Dedifferentiated amniotic fluid mesenchymal stem cell (primary cell): ENCODE measurements at regions not wholly inside any gene's neighbourhood (a gene's known extent, or its start where the extent isn't known, plus 50 kb on each side); places are given as distances from the start of the nearest gene placed in this dataset.
"Not testable (repeated sequence)": the region's sequence is repeated elsewhere in the genome, so short reads cannot be mapped to it uniquely, and the experiment has no call there.

Experiments used
- DNase-seq: peaks from one replicate; pipeline ENCODE4 v3.0.0-alpha.2; 2016; ENCODE audit errors: extremely low spot score

DNA sequence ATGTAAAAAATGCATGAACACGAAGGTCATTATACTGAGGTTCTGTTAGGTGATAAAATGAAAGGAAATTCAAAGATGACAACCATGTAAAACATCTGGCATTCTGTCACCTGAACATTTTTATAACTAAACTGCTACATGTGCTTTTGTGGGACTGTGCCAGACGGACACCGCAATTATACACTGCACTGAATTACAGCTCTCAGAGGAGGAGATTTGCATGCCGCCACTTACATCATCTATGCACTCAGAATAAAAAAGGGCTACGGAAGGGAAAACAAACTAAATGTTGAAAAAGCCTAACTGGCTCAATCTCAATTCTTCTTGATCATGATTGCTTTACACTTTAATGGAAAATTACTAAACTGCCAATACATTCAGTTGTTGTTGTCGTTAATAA lies 614.0 kb upstream of the EYS start:
- no peak for DNase-seq

DNA sequence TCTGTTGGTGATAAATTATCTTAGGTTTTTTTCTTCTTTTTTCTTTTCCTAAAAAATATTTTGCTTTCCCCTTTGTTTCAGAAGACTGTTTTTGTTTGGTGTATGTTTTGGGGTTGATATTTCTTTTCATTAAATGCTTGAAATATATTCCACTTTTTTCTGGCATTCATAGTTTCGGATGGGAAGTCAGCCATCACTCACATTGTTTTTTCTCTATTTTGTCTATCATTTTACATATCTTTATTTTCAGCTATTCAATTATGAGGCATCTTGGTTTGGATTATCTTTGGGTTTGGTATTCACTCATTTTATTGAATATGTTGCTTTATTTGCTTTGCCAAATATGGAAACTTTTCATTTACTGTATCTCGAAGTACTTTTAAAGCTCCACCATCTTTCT lies 600.5 kb upstream of the EYS start:
- no peak for DNase-seq

DNA sequence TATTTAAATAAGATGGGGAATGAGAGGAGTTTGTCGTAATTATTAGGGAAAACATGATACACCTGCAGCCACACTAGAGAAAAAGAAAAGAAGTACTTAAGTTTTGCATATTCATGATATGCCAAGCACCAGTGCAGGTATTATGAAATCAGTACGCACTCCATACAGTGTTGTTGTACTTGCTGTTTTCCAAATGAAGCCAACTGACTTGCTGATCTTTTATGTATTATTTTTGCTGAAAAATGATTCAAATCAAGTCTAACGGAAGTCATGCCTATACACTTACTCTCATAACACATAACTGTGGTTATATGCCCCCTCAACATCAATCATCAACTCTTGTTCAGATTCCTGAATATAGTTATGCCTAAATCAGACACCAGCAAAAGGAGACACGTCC lies 584.9 kb upstream of the EYS start:
- DNase-seq = no peak

DNA sequence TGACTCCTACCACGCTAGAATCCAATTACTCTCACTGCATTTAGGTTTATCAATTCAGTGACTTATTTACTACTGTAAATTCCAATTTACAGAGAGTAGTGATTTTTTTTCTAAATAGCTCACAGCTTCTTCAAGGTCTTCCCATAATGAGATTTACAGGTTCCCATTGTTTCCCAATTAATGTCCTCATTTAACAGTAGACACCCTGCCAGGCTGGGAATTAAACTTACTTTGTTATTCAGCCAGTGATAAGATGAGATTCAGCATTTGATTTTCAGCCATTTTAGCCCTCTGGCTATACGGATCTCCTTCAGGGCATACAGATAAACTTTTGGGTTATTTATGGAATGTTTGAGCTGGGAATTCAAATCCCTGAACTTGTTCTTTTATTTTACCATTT lies 582.9 kb upstream of the EYS start:
- DNase-seq = no peak

DNA sequence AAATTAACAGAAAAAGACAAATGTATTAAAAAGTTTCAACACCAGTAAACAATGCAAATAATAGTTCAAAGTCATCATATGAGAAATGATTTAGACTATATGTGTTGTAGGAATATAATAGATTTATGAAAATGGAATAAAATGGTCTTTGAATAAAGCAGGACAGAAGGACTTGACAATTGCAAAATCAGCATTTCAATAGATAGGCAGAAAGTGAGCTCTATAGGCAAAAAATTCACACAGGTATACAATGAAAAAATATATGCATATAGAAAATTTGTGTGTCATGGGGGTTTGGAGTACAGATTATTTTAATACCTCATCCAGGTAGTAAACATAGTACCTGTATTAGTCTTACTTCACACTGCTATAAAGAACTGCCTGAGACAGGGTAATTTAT lies 571.1 kb upstream of the EYS start:
- no peak for DNase-seq

DNA sequence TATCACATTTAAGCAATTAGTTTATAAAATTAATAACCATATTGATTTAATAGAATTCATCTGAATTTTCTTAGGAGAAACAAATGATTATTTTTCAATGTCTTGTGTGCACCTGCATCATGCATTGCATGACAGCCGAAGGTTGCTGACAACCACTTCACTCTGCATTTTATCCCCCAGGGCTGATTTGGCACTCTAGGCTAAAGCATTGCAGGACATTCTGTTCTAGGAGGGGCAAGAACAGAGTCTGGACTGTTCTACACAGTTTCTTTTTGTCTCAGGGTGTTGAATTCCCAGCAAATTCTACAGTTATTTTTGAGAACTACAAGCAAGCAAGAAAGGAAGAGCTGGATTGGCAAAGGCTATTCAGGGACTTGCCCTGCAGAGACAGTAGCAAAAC lies 570.4 kb upstream of the EYS start:
- DNase-seq = no peak

DNA sequence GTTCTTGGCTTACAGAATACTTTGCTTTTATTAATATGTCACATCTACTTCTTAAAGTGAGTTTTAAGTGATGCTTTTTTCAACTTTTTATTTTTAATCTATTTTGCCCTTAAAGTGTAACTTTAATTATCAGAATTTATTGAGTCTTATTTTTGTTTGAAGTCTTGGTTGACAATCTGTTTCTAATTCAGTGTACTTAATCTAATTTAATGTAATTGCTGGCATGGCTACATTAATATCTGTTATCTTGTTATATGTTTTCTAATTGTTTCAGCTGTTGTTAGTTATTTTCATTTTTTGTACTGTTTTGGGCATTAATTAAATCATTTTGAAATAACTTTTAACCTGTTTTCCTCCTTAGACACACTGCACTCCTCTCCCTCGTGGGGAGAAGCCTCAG lies 558.7 kb upstream of the EYS start:
- no peak for DNase-seq

DNA sequence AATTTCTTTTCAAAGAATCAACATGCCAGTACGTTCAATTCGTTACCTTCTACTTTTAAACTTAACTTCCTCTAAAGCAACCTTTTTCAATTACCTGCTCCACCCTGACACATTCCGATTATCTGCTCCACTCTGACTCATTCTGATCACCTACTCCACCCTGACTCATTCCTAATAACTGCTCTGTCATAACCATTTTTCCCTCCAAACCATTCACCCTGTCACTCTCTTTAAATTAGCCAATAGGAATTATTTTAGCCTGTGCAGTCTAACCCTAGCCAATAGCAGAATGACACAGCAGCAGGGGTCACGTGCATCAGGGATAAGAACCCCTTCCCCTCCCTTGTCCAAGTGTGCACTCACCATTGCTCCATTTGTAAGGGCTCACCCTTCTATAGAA lies 557.4 kb upstream of the EYS start:
- DNase-seq = no peak

DNA sequence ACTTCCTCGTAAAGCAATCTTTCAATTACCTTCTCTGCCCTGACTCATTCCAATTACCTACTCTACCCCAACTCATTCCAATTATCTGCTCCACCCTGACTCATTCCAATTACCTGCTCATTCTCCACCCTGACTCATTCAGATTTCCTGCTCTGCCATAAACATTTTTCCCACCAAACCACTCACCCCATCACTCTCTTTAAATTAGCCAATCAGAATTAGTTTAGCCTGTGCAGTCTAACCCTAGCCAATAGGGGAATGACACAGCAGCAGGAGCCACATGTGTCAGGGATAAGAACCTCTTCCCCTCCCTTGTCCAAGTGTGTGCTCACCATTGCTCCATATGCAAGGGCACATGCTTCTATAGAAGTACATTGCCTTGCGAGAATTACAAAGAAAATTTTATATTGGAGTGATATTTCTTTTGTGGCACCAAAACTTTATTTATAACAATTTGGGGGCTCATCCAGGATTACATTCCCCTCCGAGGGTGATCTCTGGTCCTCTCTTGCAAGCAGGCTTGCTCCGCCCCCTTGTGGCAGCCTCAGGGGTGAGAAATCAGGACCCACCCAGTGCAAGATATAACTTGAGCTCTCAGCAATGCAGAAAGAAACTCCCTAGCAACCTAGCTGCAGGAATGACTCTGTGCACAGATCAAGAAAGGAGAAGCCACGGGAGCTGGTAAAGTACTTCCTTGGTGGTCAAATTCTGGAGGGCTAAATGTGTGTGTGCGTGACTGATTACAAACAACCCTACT lies 551.9 kb upstream of the EYS start:
- DNase-seq = not testable (repeated sequence)

DNA sequence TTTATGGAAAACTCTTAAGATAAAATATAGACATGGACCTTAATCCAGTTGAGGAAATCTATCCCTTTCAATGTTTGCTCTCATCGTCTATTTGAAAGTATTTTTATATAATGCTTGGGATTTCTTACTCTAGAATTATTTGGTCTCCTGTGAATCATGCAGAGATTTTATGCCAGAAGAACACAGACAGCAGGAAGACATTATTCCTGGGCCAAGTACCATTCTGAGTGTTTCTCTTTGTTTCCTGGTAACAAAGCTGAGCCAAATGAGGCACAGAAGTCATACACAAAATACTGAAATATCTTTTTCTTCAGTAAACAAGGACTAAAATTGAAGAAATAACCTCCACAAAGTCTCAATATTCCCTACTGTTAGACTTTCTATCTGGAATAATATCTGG lies 538.2 kb upstream of the EYS start:
- DNase-seq = no peak

DNA sequence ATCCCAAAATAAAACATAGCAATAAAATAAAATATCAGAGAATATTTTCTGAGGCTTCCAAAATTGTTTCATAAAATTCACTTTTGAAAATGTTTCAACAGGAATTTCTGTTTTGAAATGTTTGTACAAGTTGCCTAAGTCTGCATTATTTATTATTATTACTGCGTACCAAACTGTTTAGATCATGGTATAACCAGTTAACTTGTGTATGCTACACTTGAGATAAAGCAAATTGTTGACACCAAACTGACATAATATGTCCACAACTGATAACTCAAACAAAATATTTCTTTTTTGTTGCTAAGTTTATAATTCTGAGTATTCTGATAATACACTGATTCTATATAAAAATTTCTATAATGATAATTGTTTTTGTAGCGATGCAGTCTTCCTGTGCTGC lies 531.8 kb upstream of the EYS start:
- DNase-seq = no peak

DNA sequence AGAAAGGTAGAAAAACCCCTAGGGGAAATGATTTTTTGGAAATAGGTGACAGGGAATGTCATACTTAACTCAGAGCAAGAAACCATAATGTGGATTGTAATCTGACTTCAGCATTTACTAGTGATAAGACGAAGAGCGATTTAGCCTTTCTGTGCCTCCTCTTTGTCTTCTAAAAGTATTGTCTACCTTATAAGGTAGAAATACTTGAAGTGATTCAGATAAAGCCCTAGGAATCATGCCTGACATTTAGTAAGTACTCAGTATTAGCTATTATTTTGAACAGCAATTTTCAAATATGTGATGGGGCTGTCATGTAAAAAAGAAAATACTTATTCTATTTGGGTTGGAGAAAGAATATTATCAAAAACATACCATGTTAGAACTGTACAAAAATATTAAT lies 525.9 kb upstream of the EYS start:
- no peak for DNase-seq

DNA sequence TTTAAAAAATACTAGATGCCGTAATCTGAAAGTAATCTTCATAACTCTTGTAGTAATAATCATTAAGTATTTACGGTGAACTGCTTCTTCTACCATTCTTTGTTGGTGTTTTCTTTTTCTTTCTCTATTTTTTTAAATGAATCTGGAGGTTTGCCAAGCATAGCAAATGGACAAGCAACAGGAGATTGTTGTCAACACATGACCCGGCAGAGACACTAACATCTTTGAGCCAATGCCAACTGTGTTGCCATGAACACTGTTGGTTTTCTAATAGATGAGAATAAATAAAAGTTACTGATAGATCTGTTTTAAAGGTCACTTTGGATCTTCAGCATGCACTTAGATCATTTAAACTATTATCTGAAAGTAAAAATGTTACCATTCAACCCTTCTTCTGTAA lies 523.6 kb upstream of the EYS start:
- no peak for DNase-seq

DNA sequence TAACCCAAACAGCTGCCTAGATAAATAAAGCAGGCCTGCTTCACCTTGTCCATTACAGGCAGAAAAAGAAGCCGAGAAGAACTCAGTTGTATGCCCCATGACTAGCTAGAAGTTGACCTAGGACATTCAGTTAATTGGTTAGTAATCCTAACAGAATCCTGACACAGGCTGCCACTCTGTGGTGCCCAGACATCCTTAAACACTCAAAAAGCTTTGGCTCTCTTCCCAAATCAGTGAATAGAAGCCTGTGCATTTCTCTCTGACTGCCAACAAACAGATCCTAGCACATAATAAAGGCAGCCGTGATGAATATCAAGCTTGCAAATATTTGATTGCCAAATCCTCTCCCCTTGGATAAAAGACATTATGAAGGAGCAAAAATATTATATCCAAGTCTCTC lies 519.1 kb upstream of the EYS start:
- DNase-seq = no peak

DNA sequence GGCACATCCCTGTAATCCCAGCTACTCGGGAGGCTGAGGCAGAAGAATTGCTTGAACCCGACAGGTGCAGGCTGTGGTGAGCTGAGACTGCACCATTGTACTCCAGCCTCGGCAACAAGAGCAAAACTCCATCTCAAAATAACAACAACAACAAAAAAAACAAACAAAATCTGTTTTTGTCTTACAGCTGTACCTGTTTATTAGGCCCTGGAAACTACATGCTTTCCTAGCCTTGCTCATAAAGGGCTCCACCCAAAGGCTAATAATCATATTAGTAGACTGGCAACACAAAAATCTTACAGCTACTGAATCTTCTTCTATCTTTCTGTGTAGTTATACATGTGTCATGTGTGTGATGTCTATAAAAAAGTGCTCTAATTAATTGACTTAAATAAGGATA lies 503.9 kb upstream of the EYS start:
- DNase-seq = no peak

DNA sequence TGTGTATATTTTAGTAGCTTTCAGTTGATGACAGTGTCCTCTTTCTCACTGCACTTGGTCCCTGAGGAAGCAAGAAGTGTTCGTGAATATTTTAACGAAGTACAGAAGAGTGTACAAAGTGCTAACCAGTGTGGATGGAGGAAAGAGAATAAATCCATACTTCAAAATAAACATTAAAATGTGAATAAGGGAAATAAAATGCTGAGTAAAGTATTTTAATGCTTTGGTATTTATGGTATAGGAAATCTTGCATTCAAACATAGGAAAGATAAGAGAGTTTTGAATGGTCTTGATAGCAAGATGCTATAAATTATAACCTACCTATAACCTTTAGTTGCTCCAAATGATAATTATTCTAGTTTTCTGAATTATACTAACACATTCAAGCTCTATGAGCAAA lies 493.4 kb upstream of the EYS start:
- no peak for DNase-seq

DNA sequence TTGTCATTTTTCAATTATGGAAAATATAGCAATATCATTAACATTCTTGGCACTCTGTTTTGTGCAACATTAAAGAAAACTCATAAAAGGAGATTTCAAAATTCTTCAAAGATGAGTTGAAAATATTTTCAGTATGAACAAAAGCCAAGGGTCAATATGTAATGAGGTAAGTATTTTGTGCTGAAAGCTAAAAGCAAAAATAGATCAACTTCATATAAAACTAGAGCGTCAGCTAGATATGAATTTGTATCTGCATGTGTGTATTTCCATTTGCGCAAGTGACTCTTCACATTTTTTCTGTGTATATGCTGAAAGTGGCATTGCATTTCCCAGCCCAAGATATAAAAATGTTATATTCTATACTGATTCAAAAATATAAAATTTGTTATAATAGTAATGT lies 492.1 kb upstream of the EYS start:
- no peak for DNase-seq

DNA sequence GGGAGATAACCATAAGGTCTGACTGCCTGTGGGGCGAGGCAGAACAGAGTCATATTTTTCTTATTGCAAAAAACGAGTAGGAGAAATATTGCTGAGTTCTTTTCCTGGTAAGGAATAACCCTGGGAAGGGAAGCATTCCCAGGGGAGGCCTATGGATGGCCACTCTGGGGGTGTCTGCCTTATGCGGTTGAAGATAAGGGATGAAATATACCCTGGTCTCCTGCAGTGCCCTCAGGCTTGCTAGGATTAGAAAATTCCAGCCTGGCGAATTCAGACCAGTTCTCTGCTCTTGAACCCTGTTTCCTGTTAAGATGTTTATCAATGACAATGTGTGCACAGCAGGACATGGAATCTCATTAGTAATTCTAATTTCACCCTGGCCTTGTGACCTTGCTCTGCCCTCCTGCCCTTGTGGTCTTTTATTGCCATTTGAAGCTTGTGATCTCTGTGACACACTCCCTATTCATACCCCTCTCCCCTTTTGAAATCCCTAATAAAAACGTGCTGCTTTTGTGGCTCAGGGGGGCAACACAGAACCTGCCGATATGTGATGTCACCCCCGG lies 491.1 kb upstream of the EYS start:
- DNase-seq = no peak

DNA sequence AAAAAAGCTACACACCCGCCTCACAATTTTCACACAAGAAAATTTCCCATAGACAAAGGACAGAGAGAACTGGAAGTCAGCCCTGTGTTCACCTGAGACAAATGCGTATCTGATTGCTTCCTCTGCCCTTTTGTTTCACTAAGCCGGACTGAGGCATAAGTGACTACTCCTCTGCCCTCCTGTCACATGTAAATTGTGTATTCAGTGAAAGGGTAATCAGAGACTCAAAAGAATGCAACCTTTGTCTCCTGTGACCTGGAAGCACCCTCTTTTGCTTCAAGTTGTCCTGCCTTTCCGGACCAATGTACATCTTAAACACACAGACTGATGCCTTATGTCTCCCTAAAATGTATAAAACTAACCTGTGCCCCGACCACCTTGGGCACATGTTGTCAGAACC lies 483.8 kb upstream of the EYS start:
- no peak for DNase-seq

DNA sequence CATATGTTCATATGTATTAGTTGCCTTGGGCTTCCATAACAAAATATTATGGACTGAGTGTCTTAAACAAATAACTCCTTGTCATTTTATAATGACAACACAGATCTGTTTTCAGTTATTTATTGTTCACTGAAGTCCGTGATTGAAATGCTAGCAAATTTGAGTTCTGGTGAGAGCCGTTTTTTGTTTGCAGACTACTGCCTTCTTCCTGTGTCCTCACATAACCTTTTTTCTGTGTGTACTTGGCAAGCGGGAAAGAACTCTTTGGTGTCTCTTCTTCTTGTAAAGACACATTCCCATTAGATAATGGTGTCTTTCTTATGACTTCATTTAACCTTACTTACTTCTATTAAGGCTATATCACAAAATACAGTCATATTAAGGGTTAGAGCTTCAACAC lies 482.9 kb upstream of the EYS start:
- no peak for DNase-seq

DNA sequence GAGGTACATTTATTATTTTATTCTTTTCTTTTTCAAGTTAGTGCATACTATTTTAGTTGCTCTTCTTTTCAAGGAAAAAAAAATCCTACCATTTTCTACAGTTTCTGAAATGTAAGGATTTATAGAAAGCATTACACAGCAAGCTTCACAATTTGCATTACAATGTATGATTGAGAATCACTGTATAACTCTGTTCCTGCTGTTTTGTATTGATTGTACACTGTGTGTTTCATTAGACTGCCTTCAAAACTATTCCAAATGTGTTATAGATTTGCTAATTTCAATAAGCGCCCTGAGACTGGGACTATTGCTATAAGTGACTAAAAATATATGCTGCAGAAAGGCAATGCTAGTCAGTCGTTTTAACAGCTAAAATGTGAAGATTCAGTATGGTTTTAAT lies 479.7 kb upstream of the EYS start:
- DNase-seq = no peak

DNA sequence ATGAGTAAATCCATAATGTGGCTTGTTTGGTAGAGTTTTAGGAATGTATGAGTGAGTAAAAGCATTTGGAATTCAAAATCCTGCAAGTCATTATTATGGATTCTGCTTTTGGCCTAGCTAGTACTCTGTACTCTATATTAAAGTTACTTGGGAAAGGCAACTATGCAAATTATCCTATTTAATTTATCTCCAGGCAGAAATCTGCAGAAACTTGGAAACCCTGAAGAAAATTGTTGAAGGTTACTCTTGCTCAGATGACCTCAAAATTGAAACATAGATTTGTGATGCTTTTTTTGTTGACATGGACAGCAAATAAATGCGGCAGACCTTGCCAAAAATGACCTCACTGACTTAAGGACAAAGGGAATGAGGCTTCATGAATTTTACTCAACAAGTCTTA lies 477.1 kb upstream of the EYS start:
- DNase-seq = peak; percentile 30

DNA sequence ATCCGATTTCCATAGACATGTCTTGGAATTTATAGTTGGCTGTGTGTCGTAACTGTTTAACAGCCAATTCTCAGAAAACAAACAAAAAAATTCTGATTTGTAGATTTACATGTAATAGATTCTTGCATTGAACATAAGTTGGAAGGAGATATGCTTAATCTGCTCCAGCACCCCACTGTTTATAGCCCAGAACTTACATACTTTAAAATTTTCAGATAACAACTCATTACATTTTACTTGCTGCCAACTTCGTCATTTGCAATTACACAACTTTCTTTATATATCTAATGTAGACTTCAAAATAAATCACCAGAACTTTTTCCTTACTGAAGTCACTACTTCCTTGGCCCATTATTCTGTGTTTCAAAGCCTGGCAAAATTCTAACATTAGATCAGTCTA lies 472.3 kb upstream of the EYS start:
- no peak for DNase-seq

DNA sequence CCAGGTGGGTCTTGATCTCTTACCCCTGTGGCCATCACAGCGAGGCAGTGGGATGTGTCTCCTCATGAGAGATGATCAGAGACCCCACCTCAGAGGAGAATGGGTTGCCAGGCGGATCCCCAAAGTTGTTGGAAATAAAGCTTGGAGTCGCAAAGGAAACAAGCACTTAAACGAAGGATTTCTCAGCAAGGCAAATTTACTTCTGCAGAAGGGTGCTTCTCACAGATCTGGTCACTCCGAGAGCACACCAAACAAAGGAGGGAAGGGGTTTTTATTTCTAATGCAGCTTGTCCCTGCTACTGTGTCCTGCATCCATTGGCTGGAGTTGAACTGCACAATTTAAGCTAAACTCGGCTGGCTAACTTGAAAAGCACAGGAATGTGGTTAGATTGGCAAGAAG lies 466.6 kb upstream of the EYS start:
- no peak for DNase-seq
